ENCODE measurements at regions not wholly inside any gene's neighbourhood (a gene's known extent, or its start where the extent isn't known, plus 50 kb on each side); places are given as distances from the start of the nearest gene placed in this dataset.

DNA sequence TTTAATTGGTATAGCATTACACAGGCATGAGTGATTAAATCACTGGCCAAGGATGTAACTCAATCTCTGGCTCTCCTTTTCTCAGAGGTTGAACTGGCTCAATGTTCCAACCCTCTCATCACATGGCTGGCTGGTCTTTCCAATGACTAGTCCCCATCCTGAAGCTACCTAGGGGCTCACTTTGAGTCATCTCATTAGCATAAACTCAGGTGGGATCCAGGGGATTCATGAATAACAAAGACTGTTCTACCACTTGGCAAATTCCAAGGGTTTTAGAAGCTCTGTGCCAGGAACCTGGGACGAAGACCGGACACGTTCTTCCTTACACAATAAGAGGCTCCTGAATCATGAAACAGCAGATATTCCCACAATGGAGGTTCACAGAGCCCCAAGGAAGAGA, 145.0 kb upstream of the SPATS2L start:
- peaks cover 3% of the 10 kb centered on the region for H3K4me1 ChIP-seq (ENCODE audit: insufficient read depth, insufficient read length)
- H3K36me3 ChIP-seq (ENCODE audit: insufficient read depth, insufficient read length, low read length) = no peaks in the 10 kb centered on the region
- H3K9ac ChIP-seq (ENCODE audit: insufficient read length, low read depth) = no peak overlapping the region
- H3K9me3 ChIP-seq (ENCODE audit: insufficient read depth, low read length) = peaks cover 19% of the 10 kb centered on the region
- H3K4me3 ChIP-seq (ENCODE audit: insufficient read length, low read depth) = no peak overlapping the region
- H3K27me3 ChIP-seq (ENCODE audit: insufficient read depth, insufficient read length) = no peaks in the 10 kb centered on the region
- TF ChIP-seq SUZ12 (IDR thresholded peaks at IDR 0.05; ENCODE audit: extremely low read depth, insufficient read depth, insufficient read length) = no peak
- TF ChIP-seq YY1 (IDR thresholded peaks at IDR 0.05; ENCODE audit: insufficient read depth, insufficient read length) = no peak
- no peak for TF ChIP-seq ZNF274 (IDR thresholded peaks at IDR 0.05; ENCODE audit: low read depth, low read length)
- no peak for DNase-seq (ENCODE audit: low read depth, low spot score)

DNA sequence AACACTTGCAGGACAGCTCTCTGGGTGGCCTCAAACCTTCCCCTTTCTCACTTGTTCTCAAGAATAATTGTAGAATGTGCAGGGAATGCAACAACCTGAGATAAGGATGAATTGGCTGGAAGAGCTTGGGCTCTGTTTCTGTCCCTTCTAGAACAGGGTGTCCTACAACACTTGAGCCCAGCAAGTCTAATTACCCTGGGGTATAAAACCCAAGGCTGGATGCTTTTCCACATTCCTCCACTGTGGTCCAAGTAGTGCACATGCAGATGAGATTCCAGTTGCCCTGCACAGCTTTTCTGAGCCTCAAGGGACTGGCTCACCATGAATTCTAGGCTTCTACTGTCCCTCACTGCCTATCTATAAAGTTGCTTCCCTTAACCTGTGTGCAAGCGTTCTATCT, 140.8 kb upstream of the SPATS2L start:
- TF ChIP-seq YY1 (IDR thresholded peaks at IDR 0.05; ENCODE audit: insufficient read depth, insufficient read length) = no peak
- TF ChIP-seq ZNF274 (IDR thresholded peaks at IDR 0.05; ENCODE audit: low read depth, low read length) = no peak
- no peak for TF ChIP-seq SUZ12 (IDR thresholded peaks at IDR 0.05; ENCODE audit: extremely low read depth, insufficient read depth, insufficient read length)
- Histone ChIP-seq H3K9me3 (ENCODE audit: insufficient read depth, low read length) (peaks cover 17% of the 10 kb centered on the region), H3K27me3 (ENCODE audit: insufficient read depth, insufficient read length) (no peaks in the 10 kb centered on the region), H3K4me1 (ENCODE audit: insufficient read depth, insufficient read length) (no peaks in the 10 kb centered on the region), H3K36me3 (ENCODE audit: insufficient read depth, insufficient read length, low read length) (no peaks in the 10 kb centered on the region), H3K9ac (ENCODE audit: insufficient read length, low read depth) (no peak overlapping the region), H3K4me3 (ENCODE audit: insufficient read length, low read depth) (no peak overlapping the region)
- no peak for DNase-seq (ENCODE audit: low read depth, low spot score)

DNA sequence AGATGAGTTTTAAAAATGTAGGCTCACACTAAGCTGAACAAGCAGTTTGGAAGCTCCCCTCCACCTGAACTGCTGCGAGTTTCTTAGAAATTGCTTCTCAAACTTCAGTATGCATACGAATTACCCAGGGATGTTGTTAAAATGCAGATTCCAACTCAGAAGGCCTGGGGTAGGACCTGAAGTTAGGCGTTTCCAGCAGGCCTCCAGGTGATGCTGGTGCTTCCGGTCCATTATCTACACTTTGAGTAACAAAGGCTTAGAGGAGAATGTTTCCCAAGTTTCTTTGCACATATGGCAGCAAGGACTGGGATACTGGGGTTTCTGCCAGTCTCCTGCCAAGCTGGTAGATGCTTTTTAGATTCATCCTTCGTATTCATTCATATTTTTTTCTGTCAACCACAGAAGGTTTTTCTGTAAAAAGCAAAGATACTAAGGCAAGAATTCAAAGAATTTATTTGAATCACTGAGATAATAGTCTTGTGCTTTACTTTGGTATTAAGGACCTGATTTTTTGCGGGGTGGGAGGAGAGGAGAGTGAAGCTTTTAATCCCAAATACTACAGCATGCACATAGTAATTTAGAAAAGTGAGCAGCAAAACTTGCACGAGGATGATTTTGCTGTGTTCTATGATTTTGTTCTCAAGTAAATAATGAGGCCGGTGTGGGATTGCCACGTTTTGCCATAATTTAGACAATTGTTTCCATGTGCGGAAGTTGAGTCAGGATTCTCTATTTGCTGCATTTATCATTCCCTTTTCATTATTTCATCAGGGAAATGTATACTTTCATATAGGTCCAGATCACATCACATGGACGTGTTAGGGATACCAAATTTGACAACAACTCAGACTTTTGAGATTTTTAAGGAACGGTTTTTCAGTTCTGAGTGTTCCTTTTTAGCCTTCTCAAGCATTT, 137.6 kb upstream of the SPATS2L start:
- Histone ChIP-seq H3K4me3 (ENCODE audit: insufficient read length, low read depth) (no peak overlapping the region), H3K9ac (ENCODE audit: insufficient read length, low read depth) (no peak overlapping the region), H3K36me3 (ENCODE audit: insufficient read depth, insufficient read length, low read length) (no peaks in the 10 kb centered on the region), H3K4me1 (ENCODE audit: insufficient read depth, insufficient read length) (no peaks in the 10 kb centered on the region), H3K9me3 (ENCODE audit: insufficient read depth, low read length) (peaks cover 4% of the 10 kb centered on the region; the same call in 1 of the 2 replicates), H3K27me3 (ENCODE audit: insufficient read depth, insufficient read length) (no peaks in the 10 kb centered on the region)
- TF ChIP-seq SUZ12 (IDR thresholded peaks at IDR 0.05; ENCODE audit: extremely low read depth, insufficient read depth, insufficient read length) (no peak), YY1 (IDR thresholded peaks at IDR 0.05; ENCODE audit: insufficient read depth, insufficient read length) (no peak), ZNF274 (IDR thresholded peaks at IDR 0.05; ENCODE audit: low read depth, low read length) (no peak)
- no peak for DNase-seq (ENCODE audit: low read depth, low spot score)

DNA sequence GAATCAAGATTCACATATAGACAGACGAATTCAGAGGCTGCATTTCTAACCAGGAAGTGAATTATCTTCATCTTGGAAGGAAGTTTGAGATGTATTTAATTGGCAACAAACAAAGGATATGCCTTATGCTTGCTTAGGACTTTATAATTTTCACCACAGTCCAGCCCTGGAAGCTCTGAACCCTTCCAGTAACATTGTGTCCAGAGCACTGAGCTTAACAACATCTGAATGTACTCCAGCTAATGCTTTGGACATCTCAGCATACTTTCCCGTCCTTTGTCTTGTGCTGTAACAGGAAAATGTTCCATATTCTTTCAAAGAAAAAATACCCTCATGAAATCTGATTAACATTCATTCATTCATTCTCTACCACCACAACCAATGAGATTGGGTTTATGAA, 136.3 kb upstream of the SPATS2L start:
- no peak for TF ChIP-seq ZNF274 (IDR thresholded peaks at IDR 0.05; ENCODE audit: low read depth, low read length)
- no peak for DNase-seq (ENCODE audit: low read depth, low spot score)
- Histone ChIP-seq H3K9me3 (ENCODE audit: insufficient read depth, low read length) (peaks cover 10% of the 10 kb centered on the region; the same call in 1 of the 2 replicates), H3K27me3 (ENCODE audit: insufficient read depth, insufficient read length) (no peaks in the 10 kb centered on the region), H3K4me3 (ENCODE audit: insufficient read length, low read depth) (no peak overlapping the region), H3K9ac (ENCODE audit: insufficient read length, low read depth) (no peak overlapping the region), H3K36me3 (ENCODE audit: insufficient read depth, insufficient read length, low read length) (no peaks in the 10 kb centered on the region), H3K4me1 (ENCODE audit: insufficient read depth, insufficient read length) (no peaks in the 10 kb centered on the region)

DNA sequence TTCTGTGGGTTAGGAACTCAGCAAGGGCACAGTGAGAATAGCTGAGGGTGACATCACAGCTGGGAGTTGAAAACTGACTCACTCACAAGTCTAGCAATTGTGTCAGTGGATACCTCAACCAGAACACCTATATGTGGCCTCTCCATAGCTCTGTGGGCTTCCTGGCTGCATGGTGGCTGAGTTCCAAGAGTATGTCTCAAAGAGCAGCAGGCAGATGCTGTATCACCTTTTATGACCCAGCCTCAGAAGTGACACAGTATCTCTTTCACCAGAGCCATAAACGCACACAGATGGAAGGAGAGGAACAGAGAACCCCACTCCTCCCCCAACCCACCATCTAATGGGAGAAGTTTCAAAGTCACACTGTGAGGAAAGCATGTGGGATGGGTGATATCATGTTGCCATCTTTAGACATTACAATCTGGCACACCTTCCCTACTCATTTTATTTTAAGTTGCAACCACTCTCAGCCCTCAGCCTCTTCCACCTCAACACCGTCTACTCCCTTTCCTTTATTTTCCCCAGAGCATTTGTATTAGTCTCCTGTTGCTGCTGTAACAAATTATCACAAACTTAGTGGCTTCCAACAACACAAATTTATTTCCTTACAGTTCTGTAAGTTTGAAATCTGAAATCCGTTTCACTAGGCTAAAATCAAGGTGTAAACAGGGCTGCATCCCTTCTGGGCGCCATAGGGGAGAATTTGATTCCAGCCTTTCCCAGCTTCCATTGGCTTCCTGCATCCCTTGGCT, 134.6 kb upstream of the SPATS2L start:
- no peak overlapping the region for H3K4me3 ChIP-seq (ENCODE audit: insufficient read length, low read depth)
- no peaks in the 10 kb centered on the region for H3K4me1 ChIP-seq (ENCODE audit: insufficient read depth, insufficient read length)
- no peaks in the 10 kb centered on the region for H3K27me3 ChIP-seq (ENCODE audit: insufficient read depth, insufficient read length)
- TF ChIP-seq YY1 (IDR thresholded peaks at IDR 0.05; ENCODE audit: insufficient read depth, insufficient read length) = no peak
- no peak for TF ChIP-seq SUZ12 (IDR thresholded peaks at IDR 0.05; ENCODE audit: extremely low read depth, insufficient read depth, insufficient read length)
- no peaks in the 10 kb centered on the region for H3K36me3 ChIP-seq (ENCODE audit: insufficient read depth, insufficient read length, low read length)
- DNase-seq (ENCODE audit: low read depth, low spot score) = no peak
- H3K9me3 ChIP-seq (ENCODE audit: insufficient read depth, low read length) = peaks cover 14% of the 10 kb centered on the region; the same call in 1 of the 2 replicates
- H3K9ac ChIP-seq (ENCODE audit: insufficient read length, low read depth) = no peak overlapping the region

DNA sequence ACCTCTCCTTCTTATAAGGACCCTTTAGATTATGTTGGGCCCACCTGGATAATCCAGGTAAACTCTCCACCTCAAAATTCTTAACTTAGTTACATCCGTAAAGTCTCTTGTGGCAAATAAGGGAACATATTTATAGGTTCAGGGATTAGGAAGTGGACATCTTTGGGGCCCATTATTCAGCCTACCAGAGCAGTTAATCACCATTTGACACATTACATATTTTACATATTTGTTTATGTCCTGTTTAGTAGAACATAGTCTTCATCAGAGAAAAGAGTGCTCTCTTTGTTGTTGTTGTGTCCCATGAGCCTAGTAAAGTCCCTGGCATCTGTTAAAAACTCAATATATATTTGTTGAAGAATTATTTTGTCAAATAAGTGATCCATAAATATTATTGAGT, 134.0 kb upstream of the SPATS2L start:
- Histone ChIP-seq H3K9me3 (ENCODE audit: insufficient read depth, low read length) (peaks cover 14% of the 10 kb centered on the region; the same call in 1 of the 2 replicates), H3K36me3 (ENCODE audit: insufficient read depth, insufficient read length, low read length) (no peaks in the 10 kb centered on the region), H3K9ac (ENCODE audit: insufficient read length, low read depth) (no peak overlapping the region), H3K4me1 (ENCODE audit: insufficient read depth, insufficient read length) (no peaks in the 10 kb centered on the region), H3K27me3 (ENCODE audit: insufficient read depth, insufficient read length) (no peaks in the 10 kb centered on the region), H3K4me3 (ENCODE audit: insufficient read length, low read depth) (no peak overlapping the region)
- TF ChIP-seq ZNF274 (IDR thresholded peaks at IDR 0.05; ENCODE audit: low read depth, low read length) (no peak), YY1 (IDR thresholded peaks at IDR 0.05; ENCODE audit: insufficient read depth, insufficient read length) (no peak), SUZ12 (IDR thresholded peaks at IDR 0.05; ENCODE audit: extremely low read depth, insufficient read depth, insufficient read length) (no peak)
- no peak for DNase-seq (ENCODE audit: low read depth, low spot score)

DNA sequence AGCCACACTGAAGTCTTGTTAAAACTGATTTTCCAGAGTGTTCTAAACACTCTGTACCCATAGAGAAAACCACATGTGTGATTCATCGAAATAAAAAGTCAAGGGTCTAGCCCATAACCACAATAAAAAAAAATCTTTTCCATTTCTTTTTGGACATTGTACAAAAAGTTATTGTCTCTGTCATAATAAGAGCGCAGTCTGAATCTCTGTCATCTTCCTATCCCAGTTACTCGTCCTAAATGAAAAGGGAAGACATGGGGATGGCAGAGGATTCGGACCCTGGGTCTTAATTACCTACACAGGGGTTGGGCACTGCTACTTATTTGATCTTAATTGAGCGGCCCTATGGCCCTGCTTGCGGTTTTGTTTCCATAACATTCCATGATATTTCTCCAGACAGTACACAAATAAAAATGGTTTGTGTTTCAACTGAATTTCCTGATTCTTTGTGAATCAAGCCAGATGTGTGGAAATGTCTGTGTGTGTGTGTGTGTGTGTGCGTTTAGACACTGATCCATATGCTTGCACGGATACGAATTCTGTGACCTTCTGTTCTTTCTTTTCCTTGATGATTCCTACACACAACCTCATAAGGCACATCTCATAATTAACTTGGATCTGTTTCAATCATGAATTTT, 133.4 kb upstream of the SPATS2L start:
- Histone ChIP-seq H3K4me1 (ENCODE audit: insufficient read depth, insufficient read length) (no peaks in the 10 kb centered on the region), H3K36me3 (ENCODE audit: insufficient read depth, insufficient read length, low read length) (no peaks in the 10 kb centered on the region), H3K9me3 (ENCODE audit: insufficient read depth, low read length) (peaks cover 14% of the 10 kb centered on the region; the same call in 1 of the 2 replicates), H3K4me3 (ENCODE audit: insufficient read length, low read depth) (no peak overlapping the region), H3K27me3 (ENCODE audit: insufficient read depth, insufficient read length) (no peaks in the 10 kb centered on the region), H3K9ac (ENCODE audit: insufficient read length, low read depth) (no peak overlapping the region)
- TF ChIP-seq YY1 (IDR thresholded peaks at IDR 0.05; ENCODE audit: insufficient read depth, insufficient read length) (no peak), ZNF274 (IDR thresholded peaks at IDR 0.05; ENCODE audit: low read depth, low read length) (no peak), SUZ12 (IDR thresholded peaks at IDR 0.05; ENCODE audit: extremely low read depth, insufficient read depth, insufficient read length) (no peak)
- no peak for DNase-seq (ENCODE audit: low read depth, low spot score)
